Sigmoid colon (tissue), 6 donors: ENCODE measurements at regions not wholly inside any gene's neighbourhood (a gene's known extent, or its start where the extent isn't known, plus 50 kb on each side); places are given as distances from the start of the nearest gene placed in this dataset.

ENCODE experiments used
- DNase-seq: peaks from one replicate; pipeline ENCODE4 v3.0.0-alpha.2; 2019
- H3K27ac ChIP-seq, 4 donors: fragments of 200-600 bp; sonication (generic); one replicate each; pipeline ENCODE4 v1.5.1; 2016 to 2019; ENCODE audit warnings: mild to moderate bottlenecking in 1 of 4
- H3K27me3 ChIP-seq, 3 donors: fragments of 200-600 bp; sonication (generic); one replicate each; pipeline ENCODE4 v1.5.1; 2019; ENCODE audit warnings: mild to moderate bottlenecking in 1 of 3
- H3K36me3 ChIP-seq, 4 donors: fragments of 200-600 bp; sonication (generic); one replicate each; pipeline ENCODE4 v1.5.1; 2016 to 2019
- H3K4me1 ChIP-seq, 4 donors: fragments of 200-600 bp; sonication (generic); one replicate each; pipeline ENCODE4 v1.5.1; 2017 to 2019
- H3K4me3 ChIP-seq, 4 donors: fragments of 200-600 bp; sonication (generic); one replicate each; pipeline ENCODE4 v1.5.1; 2017 to 2019; ENCODE audit warnings: mild to moderate bottlenecking in 2 of 4, moderate library complexity in 1 of 4
- H3K9me3 ChIP-seq, 4 donors: fragments of 200-600 bp in 3 of 4; sonication (generic) in 3 of 4; one replicate each; pipeline versions ENCODE4 v1.5.1 to v1.6.1; 2013 to 2019
- CTCF ChIP-seq, 4 experiments: fragments of 450-650 bp in 3 of 4; fragments of 200-600 bp in 1 of 4; IDR thresholded peaks; one replicate each; pipeline ENCODE4 v1.5.1; 2016 to 2019; ENCODE audit warnings: antibody characterized with exemption in 4 of 4, mild to moderate bottlenecking in 3 of 4, moderate library complexity in 2 of 4
- EP300 ChIP-seq, 4 donors: sonication (generic); formaldehyde crosslinking; IDR thresholded peaks; one replicate each; pipeline ENCODE4 v1.6.1; 2017; ENCODE audit warnings: antibody characterized with exemption in 4 of 4
- POLR2A ChIP-seq, 2 donors: fragments of 450-650 bp; IDR thresholded peaks; one replicate each; pipeline ENCODE4 v1.6.1; 2016; ENCODE audit warnings: antibody characterized with exemption in 2 of 2, mild to moderate bottlenecking in 2 of 2, moderate library complexity in 2 of 2
- POLR2AphosphoS5 ChIP-seq, 4 donors: sonication (generic); formaldehyde crosslinking; IDR thresholded peaks; one replicate each; pipeline ENCODE4 v1.6.1; 2017; ENCODE audit warnings: antibody characterized with exemption in 4 of 4
- WGBS, 2 donors: extraction: QIAGEN DNeasy Blood & Tissue Kit; methylation state at CpG; one replicate each; pipeline ENCODE4 v1.1.7; 2013; 5-methylcytosine and 5-hydroxymethylcytosine counted together
- intact Hi-C: fragments of 100-400 bp; cut with DNase I; formaldehyde crosslinking; loops from one replicate; pipeline ENCODE4 v1.15.1; 2023
- donor health status: healthy with polysubstance abuse.
- donor health status: healthy.

- TF ChIP-seq CTCF (IDR thresholded peaks at IDR 0.05) (no peak), POLR2A (IDR thresholded peaks at IDR 0.05) (no peak), POLR2AphosphoS5 (IDR thresholded peaks at IDR 0.05) (no peak), EP300 (IDR thresholded peaks at IDR 0.05) (no peak)
- 84 to 88% methylated on average over 1 of the region's 1 CpG for WGBS, 2 donors
- intact Hi-C loops = no loop called here
These were observed 85.2 kb upstream of the STK17B start for GRCh38 chr2:196256585-196256984.

GRCh38 chr2:196257086-196257485, 85.7 kb upstream of the STK17B start:
- 44 to 59% methylated on average over 3 of the region's 3 CpGs for WGBS, 2 donors
- Histone ChIP-seq H3K4me1 (no peaks in the 10 kb centered on the region), H3K36me3 (no peaks in the 10 kb centered on the region), H3K27ac (no peak overlapping the region), H3K9me3 (no peaks in the 10 kb centered on the region), H3K27me3 (no peaks in the 10 kb centered on the region), H3K4me3 (no peak overlapping the region)
- no peak for TF ChIP-seq CTCF (IDR thresholded peaks at IDR 0.05)
- DNase-seq = no peak
- intact Hi-C loops = no loop called here

More at GRCh38 chr2:196256585-196256984, 85.2 kb upstream of the STK17B start:
- H3K36me3 ChIP-seq = no peaks in the 10 kb centered on the region
- no peak for DNase-seq
- no peaks in the 10 kb centered on the region for H3K27me3 ChIP-seq
- no peaks in the 10 kb centered on the region for H3K9me3 ChIP-seq
- no peak overlapping the region for H3K4me3 ChIP-seq
- H3K27ac ChIP-seq = no peak overlapping the region
- H3K4me1 ChIP-seq = no peaks in the 10 kb centered on the region

- no peaks in the 10 kb centered on the region for H3K27me3 ChIP-seq
- no peaks in the 10 kb centered on the region for H3K4me1 ChIP-seq
- TF ChIP-seq CTCF (IDR thresholded peaks at IDR 0.05) = no peak
- DNase-seq = no peak
- no peaks in the 10 kb centered on the region for H3K36me3 ChIP-seq
- H3K9me3 ChIP-seq = no peaks in the 10 kb centered on the region
- no peak overlapping the region for H3K27ac ChIP-seq
- intact Hi-C loops = no loop called here
- no peak overlapping the region for H3K4me3 ChIP-seq
These were observed 87.0 kb upstream of the STK17B start for GRCh38 chr2:196258407-196258806.

- H3K4me1 ChIP-seq = no peaks in the 10 kb centered on the region
- H3K27me3 ChIP-seq = no peaks in the 10 kb centered on the region
- TF ChIP-seq POLR2AphosphoS5 (IDR thresholded peaks at IDR 0.05) (no peak), POLR2A (IDR thresholded peaks at IDR 0.05) (no peak), EP300 (IDR thresholded peaks at IDR 0.05) (no peak), CTCF (IDR thresholded peaks at IDR 0.05) (no peak)
- H3K4me3 ChIP-seq = no peak overlapping the region
- WGBS, 2 donors = 66 to 78% methylated on average over 7 of the region's 7 CpGs
- no peaks in the 10 kb centered on the region for H3K9me3 ChIP-seq
- intact Hi-C loops = no loop called here
- no peaks in the 10 kb centered on the region for H3K36me3 ChIP-seq
- DNase-seq = no peak
- H3K27ac ChIP-seq = no peak overlapping the region
These were observed 88.4 kb upstream of the STK17B start for GRCh38 chr2:196259507-196260481.

GRCh38 chr2:196260546-196260945, 89.2 kb upstream of the STK17B start:
- 70 to 89% methylated on average over 5 of the region's 5 CpGs for WGBS, 2 donors
- Histone ChIP-seq H3K36me3 (no peaks in the 10 kb centered on the region), H3K4me3 (no peak overlapping the region), H3K4me1 (no peaks in the 10 kb centered on the region), H3K27me3 (no peaks in the 10 kb centered on the region), H3K27ac (no peak overlapping the region), H3K9me3 (no peaks in the 10 kb centered on the region)
- TF ChIP-seq CTCF (IDR thresholded peaks at IDR 0.05) (no peak), POLR2AphosphoS5 (IDR thresholded peaks at IDR 0.05) (no peak), POLR2A (IDR thresholded peaks at IDR 0.05) (no peak), EP300 (IDR thresholded peaks at IDR 0.05) (no peak)
- DNase-seq = no peak
- intact Hi-C loops = no loop called here
